Embryonic facial prominence (tissue), 1 donor: ENCODE measurements at regions not wholly inside any gene's neighbourhood (a gene's known extent, or its start where the extent isn't known, plus 50 kb on each side); places are given as distances from the start of the nearest gene placed in this dataset.
"Not testable (repeated sequence)": the region's sequence is repeated elsewhere in the genome, so short reads cannot be mapped to it uniquely, and the experiment has no call there.

ENCODE experiments used
- DNase-seq: peaks from one replicate; pipeline ENCODE4 v3.0.0-alpha.2; 2016; ENCODE audit errors: extremely low spot score

DNA sequence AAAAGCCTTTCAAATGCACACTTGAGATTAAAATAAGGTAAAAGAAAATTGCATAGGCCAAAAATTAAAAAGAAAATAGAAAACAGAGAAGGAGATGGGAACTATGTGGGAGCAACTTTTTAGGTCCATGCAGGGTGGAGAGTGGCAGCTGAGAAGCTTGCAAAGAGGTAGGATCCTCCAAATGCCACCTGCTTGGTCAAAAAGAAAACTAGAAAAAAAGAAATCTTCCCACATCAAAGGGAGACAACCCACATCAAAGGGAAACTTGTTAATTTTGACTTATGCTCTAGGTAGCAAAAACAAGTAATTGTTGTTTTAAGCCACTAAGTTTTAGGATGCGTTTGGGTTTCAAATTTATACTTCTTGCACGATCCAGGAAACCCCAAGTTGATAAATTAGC lies 342.9 kb downstream of the IL20RB start:
- no peak for DNase-seq

DNA sequence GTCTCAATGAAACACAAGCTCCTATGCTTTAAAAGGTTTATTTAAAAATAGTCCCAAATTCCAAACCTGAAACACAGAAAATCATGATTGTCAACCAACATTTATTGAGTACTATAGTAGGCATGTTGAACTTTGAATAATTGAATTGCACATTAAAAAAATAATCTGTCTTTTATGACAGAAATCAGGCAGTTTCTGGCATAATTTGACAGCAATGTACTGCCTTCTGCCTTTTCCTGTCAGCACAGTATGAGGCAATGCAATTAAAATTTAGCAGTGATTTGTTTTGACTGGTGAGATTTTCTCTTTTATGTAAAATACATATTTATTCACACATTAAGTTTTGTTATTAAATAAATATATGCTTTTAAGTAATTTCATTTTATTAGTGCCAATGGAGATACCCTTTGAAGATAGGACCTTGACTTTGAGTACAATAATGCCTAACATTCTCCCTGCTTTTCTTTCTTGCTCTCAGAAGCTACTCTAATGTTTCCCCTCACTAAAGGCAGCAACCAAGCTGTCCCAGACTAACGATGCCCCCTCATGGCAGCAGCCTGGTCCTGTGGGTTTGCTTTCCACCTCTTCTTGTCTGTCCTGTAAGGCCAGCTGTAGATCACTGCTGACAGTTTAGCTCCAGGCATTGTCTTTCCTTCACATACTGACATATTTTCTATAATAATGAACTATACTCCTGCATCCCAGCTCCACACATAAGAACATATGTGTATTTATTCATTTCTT lies 346.7 kb downstream of the IL20RB start:
- no peak for DNase-seq

DNA sequence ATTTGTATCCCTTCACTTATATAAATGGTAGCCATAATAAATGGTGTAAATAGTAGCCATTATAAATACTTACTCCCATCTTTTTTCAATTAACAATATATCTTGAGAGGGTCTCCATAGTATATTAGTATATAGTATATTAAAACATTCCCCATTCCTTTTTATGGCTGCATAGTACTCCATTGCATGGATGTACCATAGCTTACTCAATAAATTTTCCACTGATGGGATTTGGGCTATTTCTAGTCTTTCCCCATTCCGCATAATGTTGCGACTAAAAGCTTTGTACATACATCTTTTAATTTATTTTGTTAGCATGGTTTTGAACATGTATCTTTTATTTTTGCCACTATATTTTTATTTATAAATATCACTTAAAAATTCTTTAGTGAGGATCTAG lies 366.3 kb downstream of the IL20RB start:
- DNase-seq: no peak

DNA sequence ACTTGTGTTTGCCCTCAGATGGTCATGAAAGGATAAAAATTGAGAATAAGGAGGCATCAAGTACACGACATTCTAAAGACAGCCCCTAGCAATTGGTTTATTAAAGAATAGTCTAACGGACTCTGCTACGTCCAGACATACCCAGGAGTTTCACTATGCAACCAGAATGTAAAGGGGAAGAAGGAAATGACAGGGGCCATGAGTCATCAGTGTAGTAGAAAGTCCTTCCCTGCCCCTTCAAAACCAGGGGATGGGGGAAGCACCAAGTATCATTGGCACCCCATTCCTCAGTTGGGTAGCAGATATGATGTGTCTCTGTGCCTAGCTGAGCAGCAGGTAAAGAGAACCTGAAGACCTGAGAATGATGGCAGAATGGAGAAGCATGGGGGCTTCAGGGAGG lies 367.4 kb downstream of the IL20RB start:
- DNase-seq: no peak

DNA sequence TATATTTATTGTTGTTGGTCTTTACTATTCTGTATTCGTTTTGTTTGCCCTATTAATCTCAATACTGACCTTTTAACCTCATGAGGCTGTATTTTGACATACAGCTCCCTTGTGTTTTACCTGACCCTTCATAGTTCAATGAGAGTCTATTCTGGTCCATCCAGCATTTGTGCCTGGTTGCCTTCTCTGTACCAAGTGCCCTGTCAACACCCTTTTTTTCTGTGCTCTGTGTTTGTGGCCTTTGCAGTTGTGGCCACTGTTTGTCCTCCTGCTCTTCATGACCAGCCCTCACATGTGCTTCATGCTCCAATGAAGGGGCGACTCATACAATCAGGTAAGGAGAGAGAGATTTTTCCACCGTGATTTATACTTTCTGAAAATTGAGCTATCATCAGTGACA lies 368.2 kb downstream of the IL20RB start:
- DNase-seq: no peak

DNA sequence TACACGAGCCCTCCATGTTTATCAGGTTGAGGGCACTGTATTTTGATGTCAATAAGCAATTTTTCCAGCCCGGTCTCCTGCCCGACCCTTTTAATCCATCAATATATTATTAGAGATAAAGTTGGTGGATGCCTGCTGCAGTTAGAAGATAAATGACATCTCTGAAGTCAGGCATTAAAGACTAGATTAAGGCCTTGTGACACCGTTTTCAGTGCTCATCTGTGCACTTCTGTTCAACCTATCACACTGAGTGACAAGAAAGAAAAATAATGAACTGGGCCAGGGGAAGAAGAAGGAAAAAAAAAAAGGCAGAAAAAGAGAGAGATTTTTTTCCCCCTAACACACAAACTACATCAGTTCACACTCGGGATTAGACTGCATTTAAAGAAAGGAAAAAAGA lies 371.8 kb downstream of the IL20RB start:
- DNase-seq: no peak

DNA sequence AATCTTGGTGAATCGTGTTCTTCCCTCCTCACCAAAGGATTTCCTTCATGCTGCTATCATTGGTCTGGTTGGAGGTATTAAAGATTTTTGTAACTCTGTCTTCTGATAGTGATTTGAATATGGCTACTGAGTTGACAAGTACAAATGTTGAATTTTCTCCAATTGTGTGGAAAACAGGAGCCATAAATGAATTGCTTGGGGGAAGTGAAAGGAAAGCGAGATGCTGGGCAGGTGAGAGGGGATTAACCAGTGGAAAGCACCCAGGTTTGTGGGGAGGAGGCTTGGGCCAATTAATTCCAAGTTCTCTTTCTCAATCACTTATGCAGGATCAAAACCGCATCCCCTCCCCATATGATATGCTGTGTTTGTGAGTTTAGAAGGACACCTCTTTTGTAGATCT lies 372.5 kb downstream of the IL20RB start:
- DNase-seq: no peak

DNA sequence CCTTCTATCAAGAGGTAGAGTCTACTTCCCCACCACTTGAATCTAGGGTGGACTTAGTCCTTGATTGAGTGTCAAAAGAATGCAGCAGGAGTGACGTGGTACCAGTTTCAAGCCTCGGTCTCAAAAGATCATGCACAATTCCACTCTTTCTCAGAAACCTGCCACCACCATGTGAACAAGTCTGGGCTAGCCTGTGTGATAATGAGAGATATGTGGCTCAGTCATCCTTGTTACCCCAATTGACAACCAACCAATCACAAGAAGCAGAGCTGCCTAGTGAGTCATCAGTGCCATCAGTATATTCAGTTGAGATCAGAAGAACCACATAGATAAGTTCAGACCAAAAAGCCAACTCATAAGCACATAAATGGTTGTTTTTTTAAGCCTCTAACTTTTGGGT lies 374.5 kb downstream of the IL20RB start:
- DNase-seq: no peak

DNA sequence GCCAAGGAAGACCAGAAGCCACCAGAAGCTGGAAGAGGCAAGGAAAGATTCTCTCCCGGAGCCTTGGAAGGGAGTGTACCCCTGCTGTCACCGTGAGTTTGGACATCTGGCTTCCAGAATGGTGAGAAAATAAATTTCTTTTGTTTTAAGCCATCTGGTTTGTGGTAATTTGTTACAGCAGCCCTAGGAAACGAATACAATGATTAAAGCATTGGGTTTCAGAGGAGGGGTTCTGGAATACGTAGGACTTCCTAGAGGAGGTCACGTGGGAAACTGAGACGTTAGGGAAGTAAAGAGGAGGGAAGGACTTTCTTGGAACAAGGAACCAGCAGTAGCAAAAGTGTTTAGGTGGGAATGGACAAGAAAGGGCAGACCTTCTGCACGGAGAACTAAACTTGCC lies 377.7 kb downstream of the IL20RB start:
- DNase-seq: no peak

DNA sequence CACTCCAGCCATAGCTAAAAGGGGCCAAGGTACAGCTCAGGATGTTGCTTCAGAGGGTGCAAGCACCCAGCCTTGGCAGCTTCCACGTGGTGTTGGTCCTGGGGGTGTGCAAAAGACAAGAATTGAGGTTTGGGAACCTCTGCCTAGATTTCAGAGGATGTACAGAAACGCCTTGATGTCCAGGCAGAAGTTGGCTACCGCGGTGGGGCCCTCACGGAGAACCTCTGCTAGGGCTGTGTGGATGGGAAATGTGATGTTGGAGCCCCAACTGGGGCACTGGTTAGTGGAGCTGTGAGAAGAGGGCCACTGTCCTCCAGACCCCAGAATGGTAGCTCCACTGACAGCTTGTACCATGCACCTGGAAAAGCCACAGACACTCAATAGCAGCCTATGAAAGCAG lies 380.6 kb downstream of the IL20RB start:
- DNase-seq: not testable (repeated sequence)

DNA sequence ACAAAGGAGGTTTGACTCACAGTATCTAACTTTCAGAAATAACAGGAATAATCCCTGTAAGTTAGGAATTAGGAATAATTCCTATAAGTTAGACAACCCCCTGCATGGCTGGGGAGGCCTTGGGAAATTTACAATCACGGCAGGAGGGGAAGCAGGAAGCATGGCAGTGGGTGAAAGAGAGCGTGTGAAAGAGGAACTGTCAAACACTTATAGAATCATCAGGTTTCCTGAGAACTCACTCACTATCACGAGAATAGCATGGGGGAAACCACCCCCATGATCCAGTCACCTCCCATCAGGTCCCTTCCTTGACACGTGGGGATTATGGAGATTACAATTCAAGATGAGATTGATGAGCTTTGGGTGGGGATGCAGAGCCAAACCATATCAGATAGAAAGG lies 385.5 kb downstream of the IL20RB start:
- DNase-seq: no peak

DNA sequence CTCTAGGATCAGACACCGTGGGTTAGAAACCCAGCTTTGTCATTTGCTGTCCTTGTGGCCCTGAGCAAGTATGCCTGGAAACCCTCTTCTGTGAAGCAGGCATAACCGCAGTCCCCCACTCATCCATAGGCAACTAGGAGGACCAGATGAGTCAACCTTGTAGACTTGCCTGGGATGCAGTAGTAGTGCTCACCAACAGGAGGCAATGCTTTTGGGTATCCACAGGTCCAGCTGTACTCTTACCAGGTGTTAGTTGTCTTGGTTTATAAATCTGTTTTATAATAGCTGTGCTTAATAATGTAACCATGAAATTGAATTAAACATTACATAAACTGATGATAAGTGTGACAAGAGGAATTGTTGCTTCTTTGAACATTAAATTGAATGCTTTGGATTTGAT lies 389.3 kb downstream of the IL20RB start:
- DNase-seq: no peak

DNA sequence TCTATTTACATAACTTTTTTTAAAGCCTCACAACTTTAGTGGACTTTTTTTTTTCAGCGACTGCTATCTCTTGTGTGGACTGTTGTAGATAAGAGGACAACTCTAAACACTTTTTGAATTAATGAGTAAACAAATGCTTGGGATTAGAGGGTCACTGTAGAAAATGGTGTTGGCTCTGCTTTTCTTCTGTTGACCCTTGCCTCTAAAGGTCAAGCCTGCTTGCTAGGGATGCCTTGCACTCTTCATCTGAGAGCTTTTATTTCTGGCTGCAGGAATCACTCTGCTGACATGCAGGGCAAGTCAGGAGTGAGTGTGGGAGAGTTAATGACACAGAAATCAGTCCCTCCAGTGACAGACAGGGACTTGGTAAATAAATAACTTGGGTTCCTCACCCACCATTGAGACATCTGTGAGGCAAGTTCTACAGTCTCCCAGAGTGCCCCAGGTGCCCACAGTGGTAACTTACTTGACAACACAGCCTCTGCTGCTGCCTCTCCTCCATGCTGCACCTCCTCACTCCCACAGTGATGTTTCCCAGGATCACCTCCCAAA lies 390.1 kb downstream of the IL20RB start:
- DNase-seq: no peak

DNA sequence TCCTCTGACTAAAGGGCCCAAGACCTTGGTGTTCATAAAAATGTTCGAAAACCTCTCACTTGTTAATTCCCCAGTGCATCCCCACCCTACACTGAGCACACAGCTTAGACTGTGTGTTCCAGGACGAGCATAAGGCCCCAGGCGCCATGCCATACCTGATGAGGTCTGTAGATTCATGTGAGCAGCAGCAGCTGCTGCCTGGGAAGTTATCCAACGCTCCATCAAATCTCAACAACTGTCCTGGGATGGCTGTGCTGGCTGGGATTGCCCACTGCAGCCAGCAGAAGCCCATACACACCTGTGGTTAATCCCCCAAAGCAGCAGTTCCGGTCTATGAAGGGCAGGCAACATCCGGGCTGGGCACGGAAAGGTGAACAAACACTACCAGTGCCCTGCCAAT lies 391.2 kb downstream of the IL20RB start:
- no peak for DNase-seq

DNA sequence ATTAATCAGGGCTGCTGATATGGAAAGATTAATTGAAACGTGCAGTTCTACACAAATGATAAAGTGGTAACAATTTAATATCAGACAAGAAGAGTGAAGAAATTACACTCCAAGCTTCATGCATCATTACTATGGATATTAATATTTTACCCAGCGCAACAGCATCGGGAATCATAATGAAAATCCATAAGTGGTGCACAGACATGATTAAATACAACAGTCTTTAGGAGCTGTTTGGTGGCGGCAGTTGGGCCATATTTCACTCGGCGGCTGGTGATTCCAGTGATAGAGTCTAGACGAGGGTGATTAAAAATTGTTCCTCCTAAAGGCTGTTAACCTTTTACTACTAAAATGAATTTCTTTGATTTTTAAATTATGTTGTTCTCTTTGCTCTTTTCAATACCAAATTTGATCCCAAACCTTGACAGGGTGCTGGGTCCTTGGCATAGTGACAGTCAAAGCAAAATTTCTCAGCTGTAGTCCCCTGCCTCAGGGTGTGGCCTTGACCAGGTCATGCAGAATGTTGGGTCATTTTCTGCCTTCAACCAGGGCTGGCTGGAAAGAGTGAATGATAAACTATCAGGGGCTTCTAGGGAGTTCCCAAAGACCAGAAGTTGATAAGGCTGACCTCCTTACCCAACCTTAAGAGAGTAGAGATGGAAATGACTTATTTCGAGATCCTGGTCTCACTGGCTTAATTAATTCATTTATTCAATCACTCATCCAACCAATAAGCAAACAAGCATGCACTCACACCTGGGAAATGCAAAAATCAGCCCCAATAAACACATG lies 392.0 kb downstream of the IL20RB start:
- DNase-seq: no peak

DNA sequence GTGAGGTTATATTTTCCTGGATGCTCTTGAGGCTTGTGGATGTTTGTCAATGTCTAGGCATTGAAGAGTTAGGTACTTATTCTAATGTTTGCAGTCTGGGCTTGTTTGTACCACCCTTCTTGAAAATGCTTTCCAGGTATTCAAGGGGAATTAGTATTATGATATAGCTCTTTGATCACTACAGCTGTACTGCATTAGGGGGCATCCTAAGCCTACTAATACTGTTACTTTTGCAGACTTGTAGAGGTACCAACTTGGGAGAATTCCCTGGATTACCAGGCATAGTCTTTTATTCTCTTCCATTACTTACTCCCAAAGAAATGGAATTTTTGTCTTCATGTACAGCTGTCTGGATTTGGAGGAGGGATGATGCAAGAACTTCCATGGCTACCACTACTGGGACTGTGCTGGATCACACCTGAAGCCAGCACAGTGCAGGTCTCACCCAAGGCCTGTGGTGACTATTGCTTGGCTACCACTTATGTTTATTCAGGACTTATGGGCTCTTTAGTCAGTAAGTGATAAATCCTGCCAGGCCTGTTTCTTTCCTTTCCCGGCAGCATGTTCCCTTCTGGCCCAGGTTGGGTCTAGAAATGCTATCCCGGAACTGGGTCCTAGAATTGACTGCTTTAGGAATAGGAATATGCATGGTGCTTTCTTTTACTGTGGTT lies 402.9 kb downstream of the IL20RB start:
- DNase-seq: no peak

DNA sequence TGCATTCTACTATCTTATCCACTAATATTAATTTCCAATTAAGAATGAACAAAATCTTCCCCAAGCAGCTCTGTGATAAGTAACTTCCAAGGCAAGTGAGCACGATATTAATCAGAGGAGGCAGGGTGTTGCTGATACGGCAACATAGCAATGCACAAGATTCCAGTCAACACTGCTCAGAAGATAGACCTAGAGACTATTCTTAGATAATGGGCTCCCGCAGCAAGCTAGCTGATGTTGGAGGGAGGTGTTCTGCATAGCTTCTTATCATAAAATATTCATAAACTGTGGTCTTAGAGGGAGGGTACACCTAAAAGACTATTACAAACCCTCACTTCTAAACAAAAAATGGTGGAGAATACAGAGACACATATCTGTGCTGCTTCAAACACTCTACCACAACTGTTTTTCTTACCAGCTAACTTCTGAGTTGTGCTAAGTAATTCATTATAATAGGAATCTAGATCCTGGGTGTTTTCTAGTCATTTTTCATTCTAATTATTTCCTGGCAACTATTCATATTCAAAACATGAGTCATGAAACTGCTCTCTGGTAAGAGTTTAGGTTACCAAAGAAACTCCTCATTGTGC lies 382.0 kb upstream of the SOX14 start:
- no peak for DNase-seq

DNA sequence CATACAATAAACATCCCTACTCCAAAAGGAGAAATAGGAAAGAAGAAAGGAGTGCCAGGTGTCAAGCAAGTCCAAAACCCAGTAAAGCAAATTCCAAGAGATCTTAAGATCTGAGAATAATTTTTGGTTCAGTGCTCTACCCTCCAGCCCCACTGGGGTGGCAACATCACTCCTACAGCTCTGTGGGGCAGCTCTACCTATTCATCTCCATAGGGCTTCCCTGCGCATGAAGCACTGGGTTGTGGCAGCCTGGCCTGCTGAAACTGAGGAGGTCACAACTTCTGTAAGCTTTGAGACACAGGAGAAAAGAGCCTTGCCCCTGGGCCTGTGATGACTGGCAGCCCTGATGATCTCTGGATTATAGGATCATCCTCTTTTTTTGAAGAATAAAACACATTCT lies 378.2 kb upstream of the SOX14 start:
- DNase-seq: no peak

DNA sequence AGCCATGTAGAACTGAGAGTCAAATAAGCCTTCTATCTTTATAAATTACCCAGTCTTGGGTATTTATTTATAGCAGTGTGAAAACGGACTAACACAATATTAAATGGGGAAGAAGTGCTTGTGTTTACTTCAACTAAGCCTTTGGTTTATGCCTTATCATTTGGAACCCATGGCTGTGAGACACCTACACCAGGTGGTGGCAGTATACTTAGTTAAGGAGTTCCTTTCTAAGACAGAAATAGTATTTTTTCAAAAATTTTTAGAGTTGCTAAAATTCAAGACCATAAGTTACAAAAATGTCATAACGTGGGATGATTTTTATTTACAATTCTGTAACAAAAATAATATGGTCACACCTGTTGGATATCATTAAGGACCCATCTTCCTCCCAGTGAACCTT lies 354.5 kb upstream of the SOX14 start:
- no peak for DNase-seq

DNA sequence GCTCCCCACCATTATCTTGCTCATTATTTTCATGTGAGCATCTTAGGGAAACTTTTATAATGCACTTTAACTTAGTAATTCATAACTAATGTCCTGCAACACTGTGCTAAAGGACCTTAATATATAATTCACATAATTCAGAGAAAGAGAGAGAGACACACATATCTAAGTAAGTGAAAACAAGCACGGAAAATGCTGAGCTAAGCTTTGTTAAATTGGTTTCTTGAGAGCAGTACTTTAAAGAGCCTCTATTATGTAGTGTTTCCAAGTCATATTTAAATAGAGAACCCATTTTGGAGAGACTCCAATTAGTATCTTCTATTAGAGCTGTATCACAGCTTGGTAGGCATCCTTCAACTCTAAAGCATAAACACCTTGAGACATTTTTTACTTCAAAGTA lies 354.1 kb upstream of the SOX14 start:
- no peak for DNase-seq

DNA sequence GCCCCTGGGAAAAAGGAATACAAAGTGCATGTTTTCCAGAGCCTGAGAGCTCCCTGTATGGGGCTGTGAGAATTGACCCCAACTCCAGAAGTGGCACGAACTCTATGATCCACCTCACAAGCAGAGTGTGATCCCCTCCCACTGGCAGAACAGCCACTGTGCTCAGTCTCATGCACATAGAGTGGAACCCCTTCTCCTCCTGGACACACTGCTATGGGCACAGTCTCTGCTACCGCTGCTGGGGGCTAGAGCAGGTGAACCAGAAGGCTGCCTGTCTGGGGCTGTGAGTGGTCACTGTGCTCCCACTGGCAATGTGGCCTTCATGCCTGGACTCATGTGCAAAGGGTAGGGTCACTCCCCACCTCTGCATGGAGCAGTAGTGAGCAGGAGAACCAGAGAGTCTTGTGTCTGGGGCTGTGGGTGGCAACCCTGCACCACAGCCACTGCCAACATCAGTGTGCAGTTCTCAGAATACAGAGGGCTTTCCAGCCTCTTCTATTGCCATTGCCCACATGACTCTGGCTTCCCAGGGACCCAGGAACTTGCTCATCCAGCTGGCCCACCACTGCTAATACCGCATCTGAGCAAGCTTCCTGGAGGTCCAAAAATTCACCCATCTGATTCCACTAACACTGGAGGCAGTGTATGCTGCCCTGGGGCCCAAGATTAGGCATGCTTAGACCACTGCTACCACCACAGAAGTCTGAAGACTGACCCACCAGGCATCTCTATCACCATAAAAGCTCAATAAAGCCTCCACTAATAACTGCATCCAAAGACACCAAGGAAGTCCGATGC lies 343.7 kb upstream of the SOX14 start:
- DNase-seq: no peak
